C1 segment of cervical spinal cord (tissue), 14 donors: ENCODE measurements at regions not wholly inside any gene's neighbourhood (a gene's known extent, or its start where the extent isn't known, plus 50 kb on each side); places are given as distances from the start of the nearest gene placed in this dataset.

Experiments
- DNase-seq, 14 donors: peaks; one replicate each; lab custom pipeline; 2025; lab: John Stamatoyannopoulos, UW

DNA sequence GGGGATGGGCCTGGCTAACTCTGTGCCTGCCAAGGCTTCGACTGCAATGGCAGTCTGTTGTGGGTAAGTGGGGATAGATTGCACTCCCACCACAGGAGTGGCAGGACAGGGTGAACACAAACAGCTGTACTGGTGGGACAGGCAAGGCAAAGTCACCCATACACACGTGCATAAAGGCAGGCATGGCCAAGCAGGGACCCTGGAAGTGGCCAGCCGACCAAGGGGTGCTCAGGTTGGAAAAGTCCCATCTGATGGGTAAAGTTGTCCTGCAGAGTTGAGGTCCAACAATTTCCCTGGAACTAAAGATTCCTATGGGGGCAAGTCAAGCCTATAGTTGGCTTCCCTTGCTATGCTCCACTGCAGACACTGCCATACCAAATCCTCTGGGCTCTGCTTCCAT is 1961.9 kb upstream of the ADGRL3 start:
- DNase-seq = no peak

DNA sequence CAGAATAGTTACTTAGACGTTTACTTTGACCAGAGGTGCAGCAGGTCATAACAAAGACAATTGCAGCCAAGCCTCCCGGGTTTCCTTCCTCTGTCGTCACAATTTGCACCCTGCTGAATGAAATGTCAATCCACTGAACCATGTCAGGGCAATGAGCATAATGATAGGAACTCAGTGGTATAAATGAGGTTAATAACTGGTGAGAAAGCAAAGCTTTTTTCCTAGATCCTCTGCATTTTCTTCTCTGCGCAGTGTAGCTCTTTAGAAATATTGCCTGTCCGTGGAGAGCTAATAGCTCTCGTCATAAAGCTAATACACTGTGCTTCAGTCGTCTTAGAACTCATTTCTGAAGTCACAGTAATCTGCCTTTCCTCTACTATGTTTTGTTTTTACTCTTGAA is 1960.1 kb upstream of the ADGRL3 start:
- no peak for DNase-seq

DNA sequence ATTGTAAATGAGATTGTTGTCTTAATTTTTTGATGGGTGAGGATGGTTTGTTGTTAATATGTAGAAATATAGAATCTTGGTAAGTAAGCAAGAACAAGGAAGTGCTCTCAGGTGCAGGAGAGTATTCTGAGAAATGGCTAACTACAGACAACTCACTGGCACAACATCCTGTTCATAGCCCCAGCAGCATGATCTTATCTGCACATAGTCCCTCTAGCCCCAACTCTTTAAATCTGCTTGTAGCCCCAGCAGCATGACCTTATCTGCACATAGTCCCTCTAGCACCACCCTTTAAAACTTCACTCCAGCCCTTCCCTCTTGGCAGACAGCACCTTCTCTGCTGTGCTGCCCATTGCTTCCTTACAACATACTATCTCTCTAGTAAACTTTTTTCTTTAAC is 1957.1 kb upstream of the ADGRL3 start:
- DNase-seq = no peak

DNA sequence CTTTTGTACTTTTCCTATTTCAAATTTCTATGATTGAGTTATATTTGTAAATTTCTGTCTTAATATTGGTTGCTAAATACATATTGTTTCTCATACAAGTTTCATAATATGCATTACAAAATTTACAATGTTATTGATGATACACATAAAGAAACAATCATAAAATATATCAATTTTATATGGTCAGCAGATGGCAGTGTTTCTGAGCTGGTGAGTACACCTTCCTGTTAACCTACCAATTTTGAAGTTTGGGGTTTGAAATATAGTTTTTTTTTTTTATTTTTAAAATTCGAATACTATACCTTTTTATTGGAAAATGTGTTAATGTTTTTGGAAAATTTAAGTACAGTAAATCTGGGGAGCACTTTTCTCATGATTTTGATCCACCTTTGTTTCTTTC is 1953.1 kb upstream of the ADGRL3 start:
- DNase-seq = no peak

DNA sequence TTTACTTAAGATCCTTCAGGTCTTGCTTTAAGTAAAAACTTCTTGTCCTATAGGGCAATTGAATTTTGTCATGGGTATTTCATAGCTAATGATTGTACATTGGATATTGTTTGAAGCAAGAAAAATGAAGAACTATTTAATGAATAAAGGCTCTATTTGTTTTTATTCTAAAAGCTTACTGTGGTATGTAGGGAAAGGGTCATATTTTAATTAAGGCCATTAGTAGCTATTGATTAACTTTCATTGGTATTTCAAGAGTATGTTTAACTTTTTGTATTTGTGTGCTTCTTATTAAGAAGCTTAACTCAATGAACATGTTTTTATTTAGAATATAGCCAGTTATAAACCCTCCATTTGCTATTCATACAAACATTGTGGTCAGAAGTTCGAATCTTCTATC is 1951.8 kb upstream of the ADGRL3 start:
- no peak for DNase-seq

DNA sequence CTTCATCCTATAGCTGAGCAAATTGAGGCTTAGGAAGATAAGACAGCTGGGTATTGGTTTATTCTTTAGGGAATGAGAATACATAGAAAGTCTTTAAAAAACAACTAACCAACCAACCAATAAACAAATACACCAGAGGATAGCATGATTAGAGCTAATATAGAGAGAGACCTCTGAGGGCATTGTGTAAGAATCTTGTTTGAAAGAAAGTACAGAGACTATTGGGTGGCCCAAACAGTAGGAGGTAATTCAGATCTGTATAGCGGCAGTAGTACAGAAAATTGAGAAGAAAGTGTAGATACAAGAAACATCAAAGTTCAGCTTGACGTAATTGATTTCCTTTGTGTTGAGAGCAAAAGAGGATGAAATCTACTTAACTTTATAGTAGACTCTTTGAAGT is 1951.0 kb upstream of the ADGRL3 start:
- DNase-seq = no peak

DNA sequence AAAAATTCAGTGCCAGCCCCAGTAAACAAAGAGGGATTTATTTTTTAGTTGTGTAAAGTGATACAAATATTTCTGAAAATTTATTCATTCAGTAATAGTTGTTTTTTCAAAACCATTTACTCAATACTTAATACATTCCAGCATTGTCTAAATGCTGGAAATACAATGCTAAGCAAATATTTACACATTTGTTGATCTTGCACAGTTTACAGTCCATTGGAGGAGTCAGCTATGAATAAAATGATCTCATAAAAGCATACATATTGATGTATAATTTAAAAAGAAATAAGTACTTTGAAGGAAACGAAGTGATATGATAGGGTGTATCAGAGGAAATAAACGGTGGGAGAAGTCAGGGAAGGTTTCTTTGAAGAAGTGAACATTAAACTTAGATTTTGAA is 1942.1 kb upstream of the ADGRL3 start:
- no peak for DNase-seq

DNA sequence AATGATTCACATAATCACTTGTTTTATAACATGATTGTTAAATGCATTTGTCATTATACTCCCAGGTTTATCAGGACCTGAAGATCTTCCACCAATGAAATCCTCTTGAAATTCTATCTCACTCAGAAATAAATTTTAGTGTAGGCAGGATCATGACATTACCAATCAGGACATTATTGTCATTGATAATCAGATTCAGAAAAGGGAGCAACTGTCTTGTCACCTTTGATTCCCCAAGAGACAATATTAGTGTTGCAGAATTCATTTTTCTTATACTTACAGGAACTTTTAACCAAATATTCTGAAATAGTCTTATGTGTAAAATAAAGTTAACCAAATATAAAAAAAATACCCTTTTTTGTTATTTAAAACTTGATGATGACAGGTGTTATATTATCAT is 1892.5 kb upstream of the ADGRL3 start:
- no peak for DNase-seq

DNA sequence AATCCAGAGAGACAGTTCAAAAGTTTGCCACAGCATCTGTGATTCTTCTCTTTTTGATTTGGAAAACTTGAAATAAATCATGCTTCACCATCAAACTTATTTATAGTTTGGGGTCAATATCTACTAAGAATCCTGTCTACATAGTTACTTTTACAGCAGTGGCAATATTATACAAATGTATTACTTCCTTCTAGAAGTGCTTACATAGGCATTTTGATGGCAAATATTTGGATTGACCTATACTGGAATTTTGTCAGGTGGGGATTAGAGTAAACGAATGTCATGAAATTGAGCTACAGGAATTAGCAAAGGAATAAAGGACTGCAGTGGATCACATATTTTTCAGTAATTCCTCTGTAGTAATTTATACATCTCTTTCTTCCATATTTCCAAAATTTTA is 1885.5 kb upstream of the ADGRL3 start:
- DNase-seq = no peak

DNA sequence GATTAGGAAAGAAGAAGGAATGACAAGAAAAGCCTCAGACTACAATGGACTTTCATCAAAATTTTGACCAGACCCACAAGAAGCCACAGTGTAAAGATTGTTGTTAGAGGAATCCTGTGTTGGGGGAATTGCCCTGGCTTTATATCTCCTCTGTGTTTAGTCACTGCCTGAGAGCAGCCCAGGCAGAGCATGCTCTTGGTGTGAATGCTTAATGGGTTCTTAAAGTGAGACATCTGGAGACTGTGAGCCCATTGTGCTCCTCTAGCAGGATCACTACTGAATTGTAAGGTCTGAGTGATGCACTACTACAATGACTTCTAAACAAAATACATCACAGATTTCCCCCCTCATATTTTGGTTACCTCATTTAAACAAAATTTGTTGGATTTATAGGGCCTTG is 1860.5 kb upstream of the ADGRL3 start:
- DNase-seq = peak in 6 of 14 donors; percentile 1 to 4 (median 2)

DNA sequence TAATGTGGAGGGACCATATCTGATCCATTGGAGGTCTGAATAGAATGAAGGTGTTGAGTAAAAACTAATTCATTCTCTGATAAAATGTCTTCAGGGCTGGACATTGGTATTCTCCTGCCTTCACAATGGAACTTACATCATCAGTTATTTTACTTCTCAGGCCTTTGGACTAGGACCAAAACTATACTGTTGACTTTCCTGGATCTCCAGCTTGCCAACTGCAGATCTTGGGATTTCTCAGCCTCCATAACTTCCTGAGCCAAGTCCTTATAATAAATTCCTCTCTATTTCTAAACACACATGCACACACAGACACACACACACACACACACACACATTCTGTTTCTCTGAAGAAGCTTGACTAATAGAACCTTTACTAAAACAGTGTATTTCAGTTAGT is 1858.6 kb upstream of the ADGRL3 start:
- no peak for DNase-seq

DNA sequence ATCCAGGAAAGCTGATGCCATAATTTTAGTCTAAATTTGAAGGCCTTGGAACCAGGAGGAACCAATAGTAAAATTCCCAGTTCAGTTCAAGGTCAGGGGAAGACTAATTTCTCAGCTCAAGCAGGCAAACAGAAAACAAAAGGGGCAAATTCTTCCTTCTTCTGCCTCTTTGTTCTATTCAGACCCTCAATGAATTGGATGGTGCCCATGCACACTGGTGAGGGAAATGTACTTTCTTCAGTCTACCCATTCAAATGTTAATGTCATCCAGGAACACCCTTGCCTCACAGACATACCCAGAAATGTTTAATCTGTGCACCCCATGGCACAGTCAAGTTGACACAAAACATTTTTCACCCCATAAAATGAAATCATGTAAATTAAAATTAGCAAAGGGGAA is 1851.2 kb upstream of the ADGRL3 start:
- no peak for DNase-seq

DNA sequence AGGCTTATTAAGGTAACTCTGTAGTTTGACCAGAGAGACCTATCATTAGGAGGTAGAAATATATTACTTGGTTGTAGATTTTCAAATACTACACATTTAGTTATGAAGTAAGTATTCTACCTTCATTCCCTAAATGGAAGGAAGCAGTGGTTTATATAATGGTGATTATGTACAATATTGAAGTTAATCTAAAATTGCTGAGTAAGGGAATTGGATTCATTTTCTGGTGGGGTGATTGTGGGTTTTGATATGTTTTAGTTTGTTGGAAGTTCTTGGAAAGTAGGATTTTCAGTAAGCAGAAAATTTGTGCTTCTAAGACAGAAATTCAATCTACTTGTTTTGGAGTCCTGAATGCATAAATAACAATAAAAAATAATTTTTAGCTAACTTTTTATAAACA is 1830.9 kb upstream of the ADGRL3 start:
- DNase-seq = no peak

DNA sequence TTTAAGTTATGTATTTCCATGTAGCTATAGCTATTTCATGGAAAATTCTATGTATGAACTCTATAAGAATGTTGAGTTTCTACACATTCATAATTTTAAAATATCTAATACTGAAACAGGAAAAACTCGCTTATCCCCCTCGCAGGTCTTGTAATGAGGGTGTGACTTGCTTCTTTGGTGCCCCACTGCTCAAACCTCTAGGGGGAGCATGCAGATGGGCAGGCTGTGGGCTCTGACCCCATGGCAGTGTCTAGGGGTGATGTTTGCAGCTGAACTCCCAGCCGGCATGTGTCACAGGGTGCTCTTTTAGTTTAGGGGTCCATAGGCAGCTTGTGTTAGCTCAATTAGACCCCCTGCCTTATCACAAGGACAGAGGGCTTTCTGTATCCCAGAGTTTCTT is 1825.7 kb upstream of the ADGRL3 start:
- no peak for DNase-seq

DNA sequence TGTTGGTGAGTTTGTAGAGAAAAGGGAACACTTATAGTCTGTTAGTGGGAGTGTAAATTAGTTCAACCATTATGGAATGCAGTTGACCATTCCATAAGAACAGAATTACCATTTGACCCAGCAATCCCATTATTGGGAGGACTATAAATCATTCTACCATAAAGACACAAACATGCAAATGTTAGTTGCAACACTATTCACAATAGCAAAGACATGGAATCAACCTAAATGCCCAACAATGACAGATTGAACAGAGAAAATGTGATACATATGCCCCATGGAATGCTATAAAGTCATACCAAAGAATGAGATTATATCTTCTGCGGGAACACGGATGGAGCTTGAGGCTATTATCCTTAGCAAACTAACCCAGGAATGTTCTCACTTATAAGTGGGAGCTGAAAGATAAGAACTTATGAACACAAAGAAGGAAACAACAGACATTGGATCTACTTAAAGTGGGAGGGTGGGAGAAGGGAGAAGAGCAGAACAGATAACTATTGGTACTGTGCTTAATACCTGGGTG is 1819.2 kb upstream of the ADGRL3 start:
- no peak for DNase-seq

DNA sequence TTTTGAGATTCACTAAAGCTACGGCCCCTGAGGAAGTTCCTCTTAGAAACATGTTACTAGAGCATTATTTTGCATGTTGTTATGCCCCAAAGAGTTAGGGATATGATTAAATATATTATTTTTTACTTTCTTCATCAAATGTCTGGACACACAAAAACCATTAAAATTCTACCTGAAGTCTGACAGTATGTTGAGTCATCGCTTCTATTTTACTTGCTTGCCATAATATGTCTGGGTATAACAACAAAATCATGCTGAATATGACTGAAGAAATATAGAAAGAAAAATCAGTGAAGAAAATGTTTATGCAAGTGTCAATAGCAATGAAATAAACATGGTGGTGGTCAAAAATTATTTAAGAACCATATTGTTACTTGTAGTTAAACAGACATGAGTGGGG is 1818.5 kb upstream of the ADGRL3 start:
- no peak for DNase-seq

DNA sequence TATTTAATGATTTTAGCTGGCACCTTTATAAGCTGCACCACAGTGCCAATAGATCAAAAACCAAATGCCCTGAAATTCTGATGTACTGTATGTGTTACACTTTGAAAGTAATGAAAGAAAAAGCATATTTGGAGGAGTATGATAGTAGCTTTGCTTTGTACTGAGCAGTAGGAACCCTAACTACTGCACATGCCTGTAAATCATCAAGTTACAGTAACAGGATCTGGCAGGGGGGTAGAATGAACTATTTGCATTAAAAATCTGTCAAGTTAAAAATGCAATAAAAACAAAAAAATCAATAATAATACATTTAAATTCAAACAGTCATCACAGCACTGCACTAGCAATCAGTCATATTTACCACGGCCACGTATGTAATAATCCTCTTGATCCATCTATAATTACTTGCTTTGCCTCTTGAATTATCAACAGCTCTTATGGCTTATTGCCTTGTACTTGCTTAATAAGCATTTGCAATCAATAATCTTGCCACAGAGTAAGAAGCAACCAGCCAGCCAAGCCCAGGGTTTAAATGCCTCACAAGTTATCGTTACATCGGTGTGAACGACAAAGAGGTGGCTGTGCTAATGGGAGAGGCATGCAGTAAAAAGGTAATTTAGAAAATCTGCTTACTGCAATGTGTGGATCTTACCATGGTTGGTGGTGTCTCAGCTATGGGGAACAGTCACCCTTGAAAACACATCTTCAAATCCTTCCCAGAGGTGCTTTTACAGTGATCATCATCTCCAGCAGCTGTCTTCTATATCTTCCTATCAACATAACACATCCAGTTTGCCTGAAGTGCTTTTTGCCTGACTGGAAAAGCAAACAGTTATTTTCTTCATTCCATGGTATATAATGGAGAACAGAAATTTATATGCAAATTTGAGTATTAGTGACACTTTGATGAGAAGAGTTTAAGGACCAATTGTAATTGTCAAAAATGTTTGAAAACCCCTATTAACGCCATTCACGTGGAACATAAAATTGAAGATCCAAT is 1812.1 kb upstream of the ADGRL3 start:
- no peak for DNase-seq

DNA sequence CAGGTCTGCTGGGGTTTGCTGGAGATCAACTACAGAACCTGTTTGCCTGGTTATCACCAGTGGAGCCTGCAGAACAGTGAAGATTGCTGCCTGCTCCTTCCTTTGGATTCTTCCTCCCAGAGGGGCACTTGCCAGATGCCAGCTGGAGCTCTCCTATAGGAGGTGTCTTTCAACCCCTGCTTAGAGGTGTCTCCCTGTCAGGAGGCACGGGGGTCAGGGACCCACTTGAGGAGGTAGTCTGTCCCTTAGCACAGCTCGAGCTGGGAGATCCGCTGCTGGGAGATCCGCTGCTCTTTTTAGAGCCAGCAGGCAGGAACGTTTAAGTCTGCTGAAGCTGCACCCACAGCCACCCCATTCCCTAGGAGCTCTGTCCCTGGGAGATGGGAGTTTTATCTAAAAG is 1806.3 kb upstream of the ADGRL3 start:
- DNase-seq = no peak

DNA sequence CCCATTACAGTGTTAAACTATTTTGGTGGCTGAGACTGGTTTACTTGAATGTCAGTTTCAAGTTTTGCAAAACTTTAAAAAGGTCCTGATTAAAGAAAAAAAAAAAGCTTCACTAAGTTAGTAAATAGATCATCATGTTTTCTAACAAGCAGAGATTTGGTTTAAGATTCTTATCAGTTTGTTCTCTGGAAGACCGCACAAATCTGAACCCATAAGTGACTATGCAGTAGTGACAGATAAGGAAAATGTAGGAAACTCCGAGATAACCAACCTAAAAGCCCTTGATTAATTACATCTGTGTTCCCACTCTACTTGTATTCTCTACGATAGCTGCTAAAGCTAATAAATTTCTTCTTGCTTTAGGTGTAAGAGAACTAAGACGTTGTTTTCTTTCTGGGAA is 1799.8 kb upstream of the ADGRL3 start:
- no peak for DNase-seq

DNA sequence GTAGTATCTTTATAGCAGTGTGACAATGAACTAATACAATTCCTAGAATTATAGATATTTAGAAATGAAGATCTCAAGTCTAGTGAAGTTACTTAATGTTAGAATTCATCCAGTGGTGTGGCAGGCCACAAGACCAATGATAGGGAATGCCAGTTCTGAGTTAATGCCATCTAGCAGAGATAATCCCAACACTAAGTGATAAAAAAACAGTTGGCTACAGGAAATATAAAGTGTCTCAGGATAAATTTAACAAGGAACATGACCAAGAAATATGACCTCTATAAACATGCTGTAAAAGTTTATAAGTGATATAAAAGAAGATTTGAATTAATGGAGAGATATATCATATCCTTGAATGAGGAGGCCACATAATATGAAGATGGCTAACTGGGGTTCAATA is 1790.5 kb upstream of the ADGRL3 start:
- no peak for DNase-seq

DNA sequence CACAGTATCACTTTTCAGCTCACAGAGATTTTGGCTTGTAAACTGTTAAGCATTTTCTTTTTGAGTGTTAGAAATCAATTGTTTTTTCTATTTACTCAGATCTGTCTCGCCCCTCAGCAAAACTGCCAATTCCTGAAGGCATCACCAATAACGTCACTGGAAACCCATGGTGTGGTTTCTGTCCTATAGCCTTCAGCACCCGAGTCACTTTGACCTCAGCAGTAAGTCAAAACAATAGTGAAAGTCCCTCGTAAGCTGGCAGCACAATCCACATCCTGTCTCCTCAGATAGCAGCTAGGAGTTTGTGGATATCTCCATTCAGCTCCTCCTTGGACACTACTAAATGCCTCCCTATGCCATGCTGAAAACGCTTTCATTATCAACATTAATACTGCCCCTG is 1787.4 kb upstream of the ADGRL3 start:
- no peak for DNase-seq

DNA sequence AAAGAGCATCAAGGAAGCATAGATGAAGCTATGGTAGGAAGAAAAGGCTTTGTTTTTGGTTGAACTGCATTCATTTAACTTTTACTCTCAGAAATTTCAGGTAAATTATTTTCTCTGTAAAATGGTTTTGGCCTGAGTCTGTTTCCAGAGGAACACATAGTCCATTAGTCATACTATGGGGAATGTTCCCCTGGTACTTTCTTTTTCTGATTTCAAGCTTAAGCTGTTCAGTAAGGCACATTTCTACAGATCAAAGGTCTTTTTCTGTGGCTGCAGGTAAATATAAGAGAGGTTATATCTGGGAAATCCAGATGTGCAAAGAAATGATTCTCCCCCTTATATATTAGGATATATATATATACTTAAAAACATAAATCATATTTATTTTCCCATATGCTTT is 1744.4 kb upstream of the ADGRL3 start:
- DNase-seq = no peak

DNA sequence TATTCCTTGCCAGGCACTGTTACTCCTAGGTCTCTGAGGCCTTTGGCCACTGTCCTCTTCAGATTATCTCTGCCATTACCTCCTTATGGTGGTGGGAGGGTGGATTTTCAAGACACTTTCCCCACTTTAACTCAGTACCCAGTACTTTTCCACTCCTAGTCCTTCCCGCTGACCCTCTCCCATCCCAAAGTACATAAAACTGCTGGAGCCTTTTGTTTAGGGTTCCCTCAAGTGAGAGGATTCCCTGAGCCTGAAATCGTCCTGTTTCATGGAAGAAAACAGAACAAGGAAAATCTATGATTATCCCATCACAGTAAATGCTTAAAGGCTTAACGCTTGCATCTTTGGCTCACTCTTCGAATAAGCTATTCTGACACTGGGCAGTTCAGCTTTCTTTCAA is 1742.5 kb upstream of the ADGRL3 start:
- no peak for DNase-seq

DNA sequence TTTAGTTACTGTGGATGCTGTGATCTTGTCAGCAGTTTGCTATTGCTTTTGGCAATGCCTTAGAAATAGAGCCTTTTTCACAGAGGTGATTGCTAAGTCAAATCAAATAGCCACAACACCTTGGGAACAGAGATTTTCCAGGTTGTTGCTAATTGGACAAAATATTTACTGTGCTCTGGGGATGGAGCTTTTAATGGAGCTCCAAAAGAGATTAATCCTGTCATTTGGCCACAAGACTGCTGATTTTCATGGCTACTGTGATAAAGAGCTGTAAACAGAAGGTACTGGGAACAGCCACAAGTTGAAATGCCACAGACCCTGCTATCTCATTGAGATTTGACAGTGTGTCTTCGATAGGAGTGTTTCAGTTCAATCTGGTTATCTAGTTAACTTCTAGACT is 1715.2 kb upstream of the ADGRL3 start:
- DNase-seq = no peak
